GM19240 (cell line): ENCODE measurements at regions not wholly inside any gene's neighbourhood (a gene's known extent, or its start where the extent isn't known, plus 50 kb on each side); places are given as distances from the start of the nearest gene placed in this dataset.
"Not testable (repeated sequence)": the region's sequence is repeated elsewhere in the genome, so short reads cannot be mapped to it uniquely, and the experiment has no call there.

Experiments used
- DNase-seq: peaks from one replicate; pipeline ENCODE4 v3.0.0; 2011; ENCODE audit warnings: low spot score; ENCODE audit not compliant: insufficient read length

- DNase-seq = no peak
Measured at GRCh38 chr5:155595791-155596190, 582.2 kb downstream of the KIF4B start.

DNA sequence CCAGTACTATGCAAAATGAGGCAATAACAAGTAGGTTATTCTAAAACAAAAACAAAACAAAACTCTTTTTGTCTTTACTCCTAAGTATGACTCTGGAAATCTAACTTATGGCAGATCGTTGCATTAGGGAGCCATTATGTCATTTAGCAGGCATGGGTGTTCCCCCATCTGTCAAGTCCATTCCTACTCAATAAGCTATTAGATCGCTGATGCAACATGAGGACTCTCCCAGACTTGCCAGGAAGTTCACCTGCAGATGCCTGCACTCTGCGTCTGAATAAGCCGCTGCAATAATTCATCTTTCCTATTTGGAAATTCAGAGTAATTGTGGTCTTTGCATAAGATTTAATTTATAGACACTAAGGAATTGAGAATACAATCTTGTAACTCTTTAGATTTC is 585.0 kb downstream of the KIF4B start:
- no peak for DNase-seq

DNA sequence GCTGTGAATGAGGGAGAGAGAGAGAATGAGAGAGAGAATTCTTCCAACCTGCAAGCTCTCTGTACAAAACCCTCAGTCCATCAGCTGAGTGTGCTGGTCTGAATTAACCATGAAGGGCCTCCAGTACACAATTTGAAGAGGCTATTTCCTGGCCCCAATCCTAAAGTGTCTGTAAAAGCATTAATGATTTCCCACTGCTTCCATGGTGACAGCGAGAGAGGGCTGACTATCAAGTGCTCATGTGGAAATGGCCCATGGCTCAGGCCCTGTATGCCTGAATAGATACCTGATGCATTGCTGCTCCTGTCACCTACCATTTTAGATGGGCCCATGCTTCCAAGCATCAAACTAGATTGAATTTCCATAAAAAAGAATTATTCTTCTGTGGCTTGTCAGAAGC is 592.4 kb downstream of the KIF4B start:
- DNase-seq = no peak

DNA sequence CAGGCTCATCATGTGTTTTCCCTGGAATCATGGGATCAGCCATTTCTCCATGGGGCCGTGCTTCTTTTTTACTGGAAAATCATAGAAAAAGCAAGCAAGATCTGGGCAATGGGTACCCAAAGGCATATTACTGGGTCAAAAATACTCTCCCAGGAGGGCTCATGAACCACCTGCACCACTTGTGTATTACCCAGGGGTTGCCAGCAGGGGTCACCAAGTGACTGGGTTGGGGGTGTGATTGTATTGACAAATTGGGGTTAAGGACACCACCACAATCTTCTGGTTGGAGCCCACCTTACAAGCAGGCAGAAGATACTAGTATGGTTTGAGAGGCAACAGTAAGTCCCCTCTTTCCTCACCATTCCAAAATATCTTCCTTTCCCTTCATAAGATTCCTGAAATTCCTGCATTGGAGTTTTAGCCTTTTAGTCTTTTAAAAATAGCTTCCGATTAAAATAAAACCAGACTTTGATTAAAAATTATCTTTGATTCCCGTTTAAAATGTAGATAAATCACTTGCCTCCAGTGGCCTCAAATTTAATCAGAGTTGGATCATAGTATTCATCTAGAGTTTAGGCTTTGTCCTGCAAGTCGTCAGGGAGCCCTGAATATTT is 603.3 kb downstream of the KIF4B start:
- peak; percentile 31 for DNase-seq

- no peak for DNase-seq
Measured at GRCh38 chr5:155619688-155620087, 606.1 kb downstream of the KIF4B start.

DNA sequence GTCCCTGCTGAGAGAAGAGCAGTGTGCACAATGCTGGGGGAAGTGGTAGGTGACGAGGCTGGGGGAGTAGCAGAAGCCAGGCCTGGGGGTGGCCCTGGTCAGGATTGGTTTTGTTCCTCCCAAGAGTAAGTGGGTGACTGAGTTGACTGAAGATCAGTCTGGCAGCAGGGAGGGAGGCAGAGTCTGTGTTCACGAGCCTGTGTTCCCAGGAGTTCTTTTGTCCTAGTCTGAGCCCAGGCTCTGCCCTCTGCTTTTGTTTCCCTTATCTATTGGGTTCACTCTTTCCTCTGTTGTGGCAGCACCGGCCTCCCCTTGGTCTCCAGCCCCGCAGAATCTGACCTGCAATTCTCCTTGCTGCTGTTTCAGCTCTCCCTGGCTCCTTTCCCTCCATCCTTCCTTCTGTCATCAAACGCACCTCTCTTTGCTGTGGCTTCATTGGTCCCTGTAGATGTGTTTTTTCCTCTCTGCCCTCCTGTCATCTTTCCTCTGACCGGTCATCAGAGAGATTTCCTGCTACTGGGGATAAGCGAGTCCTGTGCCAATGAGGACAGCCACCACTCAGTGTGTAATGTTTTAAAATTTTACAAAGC is 607.4 kb downstream of the KIF4B start:
- no peak for DNase-seq

DNA sequence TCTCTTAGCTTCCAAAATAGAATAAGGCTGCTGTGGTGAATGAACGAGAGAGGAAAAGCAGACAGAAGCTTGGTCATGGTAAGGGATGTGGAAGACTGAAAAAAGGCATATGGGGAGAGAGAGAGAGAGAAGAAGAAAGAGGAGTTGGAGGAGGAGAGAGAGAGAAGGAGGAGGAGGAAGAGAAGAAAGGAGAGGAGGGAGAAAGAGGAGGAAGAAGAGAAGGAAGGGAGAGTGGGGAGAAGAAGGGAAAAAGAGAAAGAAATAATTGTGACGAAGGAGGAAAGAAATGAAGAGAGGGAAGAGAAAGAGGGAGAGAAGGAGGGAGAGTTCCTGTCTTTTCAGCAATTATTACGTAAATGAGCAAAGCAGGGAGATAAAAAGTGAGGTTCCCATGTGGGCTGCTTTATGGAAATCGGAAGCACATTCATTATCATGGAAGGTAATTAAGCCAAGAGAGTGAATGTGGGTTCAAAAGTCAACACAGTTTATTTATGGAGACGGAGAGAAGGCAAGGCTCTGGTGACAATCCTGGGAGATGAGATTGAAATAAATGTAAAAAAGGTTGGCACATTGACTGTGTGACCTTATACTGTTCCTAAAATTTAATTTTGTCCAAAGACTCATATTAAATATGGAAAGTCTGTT is 611.2 kb downstream of the KIF4B start:
- no peak for DNase-seq

- no peak for DNase-seq
Measured at GRCh38 chr5:155625315-155625714, 611.8 kb downstream of the KIF4B start.

DNA sequence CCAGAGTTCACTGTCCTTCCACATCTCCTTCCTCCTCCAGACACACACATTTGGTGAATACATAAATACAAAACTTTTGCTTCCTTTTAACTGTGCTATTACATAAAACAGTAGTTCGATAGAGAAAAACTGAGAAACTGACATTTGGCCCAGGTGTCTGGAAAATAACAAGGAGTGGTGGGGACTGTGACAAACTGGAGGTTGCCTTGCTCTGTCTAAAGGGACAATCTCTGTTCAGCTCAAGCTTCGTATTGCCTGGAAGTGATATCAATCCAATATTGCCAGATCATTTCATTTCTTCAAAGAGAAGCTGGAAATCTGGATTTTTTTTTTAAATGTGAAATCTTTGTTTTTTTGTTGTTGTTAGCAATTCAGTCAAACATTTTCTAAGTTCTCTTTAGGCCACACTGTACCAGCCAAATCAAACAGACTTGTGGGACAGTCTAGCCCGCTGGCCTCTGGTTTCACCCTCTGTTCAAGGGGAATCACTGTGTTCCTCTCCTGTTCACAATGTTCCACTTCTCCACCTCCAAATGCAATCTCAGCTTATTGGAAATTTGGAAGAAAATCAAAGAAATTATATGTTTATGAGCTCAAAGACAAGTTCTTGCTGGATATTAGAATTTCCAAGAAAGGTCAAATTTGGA is 612.5 kb downstream of the KIF4B start:
- DNase-seq = no peak

DNA sequence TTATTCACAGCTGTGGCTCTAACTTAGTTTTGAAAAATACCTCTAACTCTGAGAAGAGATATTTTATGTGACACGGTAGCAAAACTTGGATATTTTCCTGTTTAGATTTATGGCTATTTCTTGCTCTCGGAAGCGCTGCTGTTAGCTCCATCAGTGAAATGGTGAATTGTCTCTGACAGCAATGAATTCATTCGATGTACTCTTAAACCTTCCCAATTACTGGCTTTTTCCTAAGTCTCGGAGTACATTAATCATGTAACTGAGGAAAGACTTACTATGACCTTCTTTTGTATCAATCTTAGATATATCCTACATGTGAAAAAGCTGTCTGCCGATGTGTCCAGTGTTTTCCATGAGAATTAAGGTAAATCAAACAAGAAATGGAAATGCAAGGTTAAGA is 613.0 kb downstream of the KIF4B start:
- no peak for DNase-seq

DNA sequence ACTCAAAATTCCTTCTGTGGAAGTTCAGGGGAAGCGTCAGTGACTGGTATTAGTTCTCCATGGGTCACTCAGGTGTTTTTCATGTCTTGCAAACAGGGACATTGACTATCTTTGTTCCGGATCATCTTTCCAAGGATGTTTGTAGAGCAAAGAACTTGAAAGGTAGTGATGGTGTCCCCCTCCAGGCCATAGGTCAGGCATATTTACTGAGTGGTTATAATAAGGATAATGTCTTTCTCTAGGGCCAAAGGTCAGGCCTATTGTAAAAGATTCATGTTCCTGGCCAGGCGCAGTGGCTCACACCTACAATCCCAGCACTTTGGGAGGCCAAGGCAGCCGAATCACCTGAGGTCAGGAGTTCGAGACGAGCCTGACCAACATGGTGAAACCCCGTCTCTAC is 614.8 kb downstream of the KIF4B start:
- DNase-seq = no peak

- DNase-seq = no peak
Measured at GRCh38 chr5:155629597-155629996, 616.0 kb downstream of the KIF4B start.

DNA sequence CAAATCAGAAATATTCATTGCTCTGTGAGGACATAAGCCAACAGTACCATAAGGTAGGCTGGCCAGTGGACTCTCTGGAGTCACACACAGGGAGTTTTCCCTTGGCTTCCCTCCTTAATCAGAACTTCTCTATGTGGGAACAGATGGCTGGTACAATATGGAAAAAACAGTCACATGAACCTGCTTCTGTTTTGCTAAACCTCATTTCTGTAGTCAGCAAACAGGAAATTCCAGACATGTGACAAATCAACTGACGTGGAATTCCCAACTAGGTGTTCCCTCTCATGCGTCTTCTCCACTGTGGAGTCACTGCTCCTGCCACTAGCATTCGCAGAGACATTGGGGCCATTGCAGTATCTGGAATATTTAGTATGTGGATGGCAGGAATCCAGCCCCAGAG is 617.6 kb downstream of the KIF4B start:
- no peak for DNase-seq

GRCh38 chr5:155633338-155633957 is 619.9 kb downstream of the KIF4B start:
- DNase-seq = no peak

DNA sequence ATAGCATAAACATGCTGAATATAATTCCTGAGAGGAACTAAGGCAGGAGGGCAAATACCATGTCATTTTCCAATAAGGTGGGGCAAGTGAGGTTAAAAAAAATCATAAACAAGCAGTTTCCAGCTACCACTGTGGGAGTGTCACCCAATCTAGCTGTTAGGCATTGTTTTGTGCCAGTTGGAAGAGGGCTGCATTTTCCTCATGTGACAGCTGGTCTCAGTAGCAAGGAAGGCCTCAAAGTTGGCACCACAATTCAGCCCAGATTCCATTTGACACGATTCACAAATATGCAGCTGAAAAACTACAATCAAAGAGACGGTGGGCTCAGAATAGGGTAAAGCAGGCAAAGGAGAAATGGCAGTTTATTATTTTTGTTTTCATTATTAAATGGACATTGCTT is 636.1 kb downstream of the KIF4B start:
- DNase-seq = no peak

DNA sequence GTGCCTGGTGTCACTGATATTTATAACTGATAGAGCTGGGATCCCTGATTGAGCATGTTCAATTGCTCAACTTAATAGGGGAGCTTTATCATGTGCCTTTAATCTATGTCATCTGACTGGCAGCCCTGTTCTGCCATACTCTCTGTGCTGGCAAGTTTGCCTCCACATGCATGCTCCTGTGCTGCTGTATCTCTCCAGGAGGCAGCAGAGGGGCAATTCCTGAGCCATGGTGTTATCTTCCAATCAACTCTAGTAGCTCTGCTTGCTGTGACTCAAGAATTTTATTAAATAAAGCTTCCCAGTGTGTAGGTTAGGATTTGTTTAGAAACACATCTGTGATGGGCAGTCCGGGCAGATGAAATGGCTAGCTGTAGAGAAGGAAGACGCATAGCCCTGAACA is 642.0 kb downstream of the KIF4B start:
- DNase-seq = no peak

DNA sequence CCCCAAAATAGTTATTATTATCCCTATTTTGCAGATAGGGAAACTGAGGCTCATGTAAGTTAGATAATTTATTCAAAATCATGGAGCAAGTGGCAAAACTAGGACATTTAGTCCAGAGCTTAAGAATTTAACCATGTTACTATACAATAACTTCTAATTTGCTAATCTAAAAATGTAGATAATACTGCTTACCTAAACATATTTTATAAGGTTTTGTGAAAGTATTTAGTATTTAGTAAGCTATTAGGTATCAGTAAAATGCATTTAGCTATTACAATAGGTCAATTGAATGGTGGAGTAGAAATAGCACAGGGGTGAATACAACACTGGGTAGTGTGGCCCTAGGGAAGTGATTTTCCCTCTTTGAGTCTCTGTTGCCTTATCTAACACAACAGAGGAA is 648.3 kb downstream of the KIF4B start:
- no peak for DNase-seq

DNA sequence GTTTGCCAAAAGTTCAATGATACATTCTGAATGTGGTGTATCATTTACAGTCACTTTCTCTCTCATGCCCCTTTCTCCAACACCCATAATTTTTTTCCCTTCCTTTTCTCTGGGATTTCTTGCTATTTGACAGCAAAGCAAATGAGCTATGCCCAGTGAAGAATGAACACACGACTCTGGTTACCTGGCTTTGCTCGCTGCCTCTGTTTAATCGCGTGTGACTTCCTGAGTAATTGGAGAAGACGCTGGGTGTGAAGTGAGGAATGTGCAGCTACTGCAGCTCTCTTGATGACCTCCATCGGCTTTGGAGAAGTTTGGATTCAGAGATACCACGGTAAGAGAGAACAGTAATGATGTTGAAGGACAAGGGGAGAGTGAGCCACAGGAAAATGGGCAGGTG is 651.8 kb downstream of the KIF4B start:
- no peak for DNase-seq

- not testable (repeated sequence) for DNase-seq
Measured at GRCh38 chr5:155672001-155672400, 655.0 kb upstream of the SGCD start.

DNA sequence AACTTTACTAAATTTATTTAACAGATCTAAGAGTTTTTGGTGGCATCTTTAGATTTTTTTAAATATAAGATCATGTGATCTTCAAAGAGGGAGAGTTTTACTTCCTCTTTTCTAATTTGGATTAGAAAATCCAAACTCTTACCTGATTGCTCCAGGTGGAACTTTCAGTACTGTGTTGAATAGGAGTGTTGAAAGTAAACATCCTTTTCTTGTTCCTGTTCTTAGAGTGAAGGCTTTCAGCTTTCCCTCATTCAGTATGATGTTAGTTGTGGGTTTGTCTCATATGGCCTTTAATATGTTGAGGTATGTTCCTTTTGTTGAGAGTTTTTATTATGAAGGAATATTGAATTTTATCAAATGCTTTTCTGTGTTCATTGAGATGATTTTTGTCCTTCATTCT is 650.0 kb upstream of the SGCD start:
- no peak for DNase-seq

- no peak for DNase-seq
Measured at GRCh38 chr5:155678371-155678770, 648.6 kb upstream of the SGCD start.

DNA sequence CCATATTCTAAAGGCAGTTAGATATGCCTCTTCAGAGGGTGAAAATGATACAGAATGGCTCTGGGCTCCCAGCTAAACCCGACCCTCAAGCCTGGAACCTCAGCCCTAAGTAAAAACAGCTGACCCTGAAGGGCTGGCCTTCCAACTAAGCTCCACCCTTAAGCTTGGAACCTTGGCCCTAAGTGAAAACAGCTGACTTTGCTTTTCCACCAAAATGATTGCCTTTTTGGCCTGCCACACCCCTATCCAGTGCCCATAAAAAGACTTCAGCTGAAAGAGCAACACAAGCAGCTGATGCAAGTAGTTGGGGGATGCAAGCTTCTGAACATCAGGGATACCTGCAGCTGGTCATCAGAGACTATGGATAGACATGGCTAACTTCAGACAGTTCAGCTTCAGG is 647.4 kb upstream of the SGCD start:
- DNase-seq = no peak
